ENCODE measurements at regions not wholly inside any gene's neighbourhood (a gene's known extent, or its start where the extent isn't known, plus 50 kb on each side); places are given as distances from the start of the nearest gene placed in this dataset.

DNA sequence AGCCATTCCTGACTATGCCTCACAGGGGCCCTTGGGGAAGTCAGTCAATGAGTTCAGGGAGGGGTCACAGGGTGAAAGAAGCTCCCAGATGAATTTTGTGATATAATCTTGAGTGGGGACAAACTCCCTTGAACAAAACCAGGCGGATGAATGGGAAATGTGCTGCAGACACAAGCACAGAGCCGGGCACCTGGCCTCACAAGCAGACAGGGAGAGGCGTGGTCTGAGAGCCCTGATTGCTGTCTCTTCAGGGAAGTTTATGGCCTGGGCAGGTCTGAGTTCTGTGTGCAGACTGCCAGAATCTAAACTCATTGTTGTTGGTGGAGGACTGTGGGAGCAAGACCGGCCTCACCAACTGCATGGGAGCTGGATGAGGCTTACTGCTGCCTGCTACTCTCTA, 591.8 kb downstream of the EPHA3 start:
- H2AFZ ChIP-seq (ENCODE audit: low read depth, low read length), result no peak overlapping the region; the same call in 1 of the 2 replicates
- H3K9ac ChIP-seq (ENCODE audit: low read length), result no peak overlapping the region
- peaks cover 11% of the 10 kb centered on the region; the same call in 1 of the 2 replicates for H3K4me1 ChIP-seq (ENCODE audit: low read length)
- no peak overlapping the region for H3K27ac ChIP-seq (ENCODE audit: low read length)
- H3K27me3 ChIP-seq (ENCODE audit: low read depth, low read length), result no peaks in the 10 kb centered on the region
- H3K36me3 ChIP-seq (replicated peaks; ENCODE audit: low read depth, low read length), result no peaks in the 10 kb centered on the region
- no peak overlapping the region for H3K4me3 ChIP-seq (ENCODE audit: low read length)
- no peaks in the 10 kb centered on the region for H3K79me2 ChIP-seq (ENCODE audit: low read length)
- no peaks in the 10 kb centered on the region for H4K20me1 ChIP-seq (ENCODE audit: insufficient read depth, low read length)
- H3K4me2 ChIP-seq (ENCODE audit: low read length), result no peak overlapping the region
- no peak for TF ChIP-seq EZH2phosphoT487 (IDR thresholded peaks at IDR 0.05; ENCODE audit: low read depth)
- no peak for TF ChIP-seq CTCF (IDR thresholded peaks at IDR 0.05; ENCODE audit: low read depth, low read length)
- no peaks in the 10 kb centered on the region for H3K9me3 ChIP-seq (ENCODE audit: insufficient read depth, low read length)

- no peak for TF ChIP-seq EZH2phosphoT487 (IDR thresholded peaks at IDR 0.05; ENCODE audit: low read depth)
- no peak for TF ChIP-seq CTCF (IDR thresholded peaks at IDR 0.05; ENCODE audit: low read depth, low read length)
- H3K9ac ChIP-seq (ENCODE audit: low read length), result no peak overlapping the region
- H3K9me3 ChIP-seq (ENCODE audit: insufficient read depth, low read length), result no peaks in the 10 kb centered on the region
Observed at GRCh38 chr3:89699771-89700170, 592.4 kb downstream of the EPHA3 start.

GRCh38 chr3:89702404-89702803, 595.0 kb downstream of the EPHA3 start:
- Histone ChIP-seq H4K20me1 (ENCODE audit: insufficient read depth, low read length) (no peaks in the 10 kb centered on the region), H3K36me3 (replicated peaks; ENCODE audit: low read depth, low read length) (no peaks in the 10 kb centered on the region), H3K4me3 (ENCODE audit: low read length) (no peak overlapping the region), H3K27ac (ENCODE audit: low read length) (no peak overlapping the region), H3K4me2 (ENCODE audit: low read length) (no peak overlapping the region), H3K9me3 (ENCODE audit: insufficient read depth, low read length) (no peaks in the 10 kb centered on the region), H3K9ac (ENCODE audit: low read length) (no peak overlapping the region), H3K27me3 (ENCODE audit: low read depth, low read length) (no peaks in the 10 kb centered on the region), H3K4me1 (ENCODE audit: low read length) (peaks cover 11% of the 10 kb centered on the region; the same call in 1 of the 2 replicates), H2AFZ (ENCODE audit: low read depth, low read length) (no peak overlapping the region), H3K79me2 (ENCODE audit: low read length) (no peaks in the 10 kb centered on the region)
- no peak for TF ChIP-seq EZH2phosphoT487 (IDR thresholded peaks at IDR 0.05; ENCODE audit: low read depth)
- no peak for TF ChIP-seq CTCF (IDR thresholded peaks at IDR 0.05; ENCODE audit: low read depth, low read length)

More at GRCh38 chr3:89699771-89700170, 592.4 kb downstream of the EPHA3 start:
- no peaks in the 10 kb centered on the region for H3K27me3 ChIP-seq (ENCODE audit: low read depth, low read length)
- H3K4me3 ChIP-seq (ENCODE audit: low read length), result no peak overlapping the region
- no peak overlapping the region for H3K4me2 ChIP-seq (ENCODE audit: low read length)
- H3K79me2 ChIP-seq (ENCODE audit: low read length), result no peaks in the 10 kb centered on the region
- H3K36me3 ChIP-seq (replicated peaks; ENCODE audit: low read depth, low read length), result no peaks in the 10 kb centered on the region
- no peaks in the 10 kb centered on the region for H4K20me1 ChIP-seq (ENCODE audit: insufficient read depth, low read length)
- no peak overlapping the region for H3K27ac ChIP-seq (ENCODE audit: low read length)
- H2AFZ ChIP-seq (ENCODE audit: low read depth, low read length), result no peak overlapping the region
- peaks cover 11% of the 10 kb centered on the region; the same call in 1 of the 2 replicates for H3K4me1 ChIP-seq (ENCODE audit: low read length)

GRCh38 chr3:89713196-89713595, 605.8 kb downstream of the EPHA3 start:
- H3K36me3 ChIP-seq (replicated peaks; ENCODE audit: low read depth, low read length), result no peaks in the 10 kb centered on the region
- H3K9me3 ChIP-seq (ENCODE audit: insufficient read depth, low read length), result no peaks in the 10 kb centered on the region; the same call in 1 of the 2 replicates
- H3K4me1 ChIP-seq (ENCODE audit: low read length), result no peaks in the 10 kb centered on the region
- no peaks in the 10 kb centered on the region for H3K79me2 ChIP-seq (ENCODE audit: low read length)
- H2AFZ ChIP-seq (ENCODE audit: low read depth, low read length), result no peak overlapping the region
- TF ChIP-seq EZH2phosphoT487 (IDR thresholded peaks at IDR 0.05; ENCODE audit: low read depth), result no peak
- TF ChIP-seq CTCF (IDR thresholded peaks at IDR 0.05; ENCODE audit: low read depth, low read length), result no peak
- no peaks in the 10 kb centered on the region for H3K27me3 ChIP-seq (ENCODE audit: low read depth, low read length)
- no peak overlapping the region for H3K4me2 ChIP-seq (ENCODE audit: low read length)
- H3K9ac ChIP-seq (ENCODE audit: low read length), result no peak overlapping the region
- no peak overlapping the region for H3K4me3 ChIP-seq (ENCODE audit: low read length)
- no peak overlapping the region for H3K27ac ChIP-seq (ENCODE audit: low read length)
- no peaks in the 10 kb centered on the region for H4K20me1 ChIP-seq (ENCODE audit: insufficient read depth, low read length)

Data from OCI-LY3 (cell line).